Suprapubic skin (tissue), 4 donors: ENCODE measurements at regions not wholly inside any gene's neighbourhood (a gene's known extent, or its start where the extent isn't known, plus 50 kb on each side); places are given as distances from the start of the nearest gene placed in this dataset.

Experiments used
- DNase-seq, 2 donors: peaks; one replicate each; pipeline ENCODE4 v3.0.0-alpha.2; 2019; ENCODE audit warnings: low spot score in 2 of 2
- H3K27ac ChIP-seq: fragments of 200-600 bp; sonication (generic); one replicate; pipeline ENCODE4 v1.5.1; 2019
- H3K27me3 ChIP-seq: fragments of 200-600 bp; sonication (generic); one replicate; pipeline ENCODE4 v1.5.1; 2019
- H3K36me3 ChIP-seq: fragments of 200-600 bp; sonication (generic); one replicate; pipeline ENCODE4 v1.5.1; 2019
- H3K4me1 ChIP-seq: fragments of 200-600 bp; sonication (generic); one replicate; pipeline ENCODE4 v1.5.1; 2019
- H3K4me3 ChIP-seq: fragments of 200-600 bp; sonication (generic); one replicate; pipeline ENCODE4 v1.5.1; 2019; ENCODE audit warnings: mild to moderate bottlenecking
- H3K9me3 ChIP-seq: fragments of 200-600 bp; sonication (generic); one replicate; pipeline ENCODE4 v1.5.1; 2019
- EP300 ChIP-seq: sonication (generic); formaldehyde crosslinking; IDR thresholded peaks from one replicate; pipeline ENCODE4 v1.6.1; 2017; ENCODE audit warnings: antibody characterized with exemption
- POLR2A ChIP-seq, 2 donors: fragments of 450-650 bp; IDR thresholded peaks; one replicate each; pipeline ENCODE4 v1.6.1; 2017; ENCODE audit warnings: antibody characterized with exemption in 2 of 2, mild to moderate bottlenecking in 2 of 2, moderate library complexity in 2 of 2
- POLR2AphosphoS5 ChIP-seq, 3 donors: sonication (generic); formaldehyde crosslinking; IDR thresholded peaks; one replicate each; pipeline ENCODE4 v1.6.1; 2017; ENCODE audit warnings: antibody characterized with exemption in 3 of 3
- WGBS: methylation state at CpG from one replicate; pipeline ENCODE4 v1.1.5; 2018; 5-methylcytosine and 5-hydroxymethylcytosine counted together
- TF ChIP-seq, protein P1 (sequence below), 2 donors: fragments of 200-600 bp in 1 of 2; fragments of 450-650 bp in 1 of 2; sonication (generic) in 1 of 2; IDR thresholded peaks; one replicate each; pipeline ENCODE4 v1.5.1; 2016 to 2019; ENCODE audit warnings: antibody characterized with exemption in 2 of 2, mild to moderate bottlenecking in 1 of 2, moderate library complexity in 1 of 2

DNA sequence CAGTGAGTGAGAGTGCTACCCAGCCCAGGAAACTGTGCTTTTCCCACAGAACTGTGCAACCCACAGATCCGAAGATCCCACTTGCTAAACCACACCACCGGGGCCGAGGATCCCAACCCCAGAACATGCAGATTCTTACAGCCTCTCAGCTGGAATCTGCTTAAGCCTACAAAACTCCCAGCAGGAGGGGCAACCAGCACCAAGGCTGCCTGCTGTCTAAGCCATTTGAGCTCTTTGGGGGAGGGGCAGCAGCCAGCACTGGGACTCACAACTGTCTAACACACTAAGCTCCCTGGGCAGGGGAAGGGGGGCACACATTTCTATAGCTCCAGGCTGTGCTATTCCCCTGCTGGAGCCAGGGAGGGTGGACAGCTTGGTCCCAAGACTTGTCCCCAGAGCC is 529.9 kb downstream of the XPNPEP1 start:
- 50% methylated on average over 2 of the region's 3 CpGs for WGBS
- Histone ChIP-seq H3K4me3 (no peak overlapping the region), H3K9me3 (no peaks in the 10 kb centered on the region), H3K36me3 (no peaks in the 10 kb centered on the region), H3K27me3 (no peaks in the 10 kb centered on the region), H3K4me1 (no peaks in the 10 kb centered on the region), H3K27ac (no peak overlapping the region)
- TF ChIP-seq POLR2AphosphoS5 (IDR thresholded peaks at IDR 0.05), result no peak
- TF ChIP-seq EP300, result no peak
- TF ChIP-seq POLR2A (IDR thresholded peaks at IDR 0.05), result no peak
- TF ChIP-seq, protein P1, sequence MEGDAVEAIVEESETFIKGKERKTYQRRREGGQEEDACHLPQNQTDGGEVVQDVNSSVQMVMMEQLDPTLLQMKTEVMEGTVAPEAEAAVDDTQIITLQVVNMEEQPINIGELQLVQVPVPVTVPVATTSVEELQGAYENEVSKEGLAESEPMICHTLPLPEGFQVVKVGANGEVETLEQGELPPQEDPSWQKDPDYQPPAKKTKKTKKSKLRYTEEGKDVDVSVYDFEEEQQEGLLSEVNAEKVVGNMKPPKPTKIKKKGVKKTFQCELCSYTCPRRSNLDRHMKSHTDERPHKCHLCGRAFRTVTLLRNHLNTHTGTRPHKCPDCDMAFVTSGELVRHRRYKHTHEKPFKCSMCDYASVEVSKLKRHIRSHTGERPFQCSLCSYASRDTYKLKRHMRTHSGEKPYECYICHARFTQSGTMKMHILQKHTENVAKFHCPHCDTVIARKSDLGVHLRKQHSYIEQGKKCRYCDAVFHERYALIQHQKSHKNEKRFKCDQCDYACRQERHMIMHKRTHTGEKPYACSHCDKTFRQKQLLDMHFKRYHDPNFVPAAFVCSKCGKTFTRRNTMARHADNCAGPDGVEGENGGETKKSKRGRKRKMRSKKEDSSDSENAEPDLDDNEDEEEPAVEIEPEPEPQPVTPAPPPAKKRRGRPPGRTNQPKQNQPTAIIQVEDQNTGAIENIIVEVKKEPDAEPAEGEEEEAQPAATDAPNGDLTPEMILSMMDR (IDR thresholded peaks at IDR 0.05), result no peak
- no peak for DNase-seq

DNA sequence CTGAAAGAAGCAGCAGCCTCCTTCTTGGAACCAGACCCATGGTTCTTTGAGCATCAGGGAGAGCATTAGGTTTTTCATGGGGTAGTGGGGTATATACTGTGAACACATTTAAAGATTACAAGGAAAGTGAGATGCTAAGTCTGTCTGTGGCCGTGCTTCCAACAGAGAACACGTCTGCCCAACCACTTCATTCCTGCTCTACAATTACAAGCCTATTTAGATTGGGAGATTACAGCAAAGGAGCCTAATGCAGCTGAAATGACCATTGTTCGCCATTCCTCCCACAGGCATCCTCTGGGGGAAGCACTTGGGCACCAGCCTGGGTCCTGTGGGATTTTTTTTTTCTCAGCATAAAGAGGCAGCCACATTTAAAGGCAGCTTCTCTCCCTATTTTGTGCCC is 536.4 kb downstream of the XPNPEP1 start:
- TF ChIP-seq POLR2A (IDR thresholded peaks at IDR 0.05), result no peak
- no peak for TF ChIP-seq POLR2AphosphoS5 (IDR thresholded peaks at IDR 0.05)
- TF ChIP-seq, protein P1 (IDR thresholded peaks at IDR 0.05), result no peak
- TF ChIP-seq EP300, result no peak
- Histone ChIP-seq H3K27ac (no peak overlapping the region), H3K4me1 (no peaks in the 10 kb centered on the region), H3K4me3 (no peak overlapping the region), H3K9me3 (no peaks in the 10 kb centered on the region), H3K27me3 (no peaks in the 10 kb centered on the region), H3K36me3 (no peaks in the 10 kb centered on the region)
- no peak for DNase-seq
- WGBS, result 51% methylated on average over 3 of the region's 3 CpGs

DNA sequence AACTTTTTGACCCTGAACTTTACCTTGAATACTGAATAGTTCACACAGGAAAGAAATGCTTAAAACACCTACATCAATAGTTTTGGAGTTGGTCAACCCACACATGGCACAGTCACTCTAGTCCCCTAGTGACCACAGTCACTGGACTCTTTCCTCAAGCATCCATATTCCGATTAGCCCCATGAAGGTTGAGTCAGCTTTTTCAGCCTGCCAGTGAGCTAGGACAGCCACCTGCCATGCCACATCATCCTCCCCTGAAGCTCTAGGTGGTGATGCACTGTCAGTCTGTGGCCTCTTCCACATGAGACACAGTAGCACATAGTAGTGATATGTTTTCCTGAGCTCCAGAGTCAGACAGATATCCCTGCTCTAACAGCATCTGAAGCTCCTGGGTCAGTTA is 537.2 kb downstream of the XPNPEP1 start:
- Histone ChIP-seq H3K9me3 (no peaks in the 10 kb centered on the region), H3K4me3 (no peak overlapping the region), H3K27me3 (no peaks in the 10 kb centered on the region), H3K36me3 (no peaks in the 10 kb centered on the region), H3K27ac (no peak overlapping the region), H3K4me1 (no peaks in the 10 kb centered on the region)
- TF ChIP-seq, protein P1 (IDR thresholded peaks at IDR 0.05), result no peak
- no peak for TF ChIP-seq POLR2A (IDR thresholded peaks at IDR 0.05)
- TF ChIP-seq POLR2AphosphoS5 (IDR thresholded peaks at IDR 0.05), result no peak
- TF ChIP-seq EP300, result no peak
- WGBS, result 100% methylated on average over 1 of the region's 1 CpG
- no peak for DNase-seq

DNA sequence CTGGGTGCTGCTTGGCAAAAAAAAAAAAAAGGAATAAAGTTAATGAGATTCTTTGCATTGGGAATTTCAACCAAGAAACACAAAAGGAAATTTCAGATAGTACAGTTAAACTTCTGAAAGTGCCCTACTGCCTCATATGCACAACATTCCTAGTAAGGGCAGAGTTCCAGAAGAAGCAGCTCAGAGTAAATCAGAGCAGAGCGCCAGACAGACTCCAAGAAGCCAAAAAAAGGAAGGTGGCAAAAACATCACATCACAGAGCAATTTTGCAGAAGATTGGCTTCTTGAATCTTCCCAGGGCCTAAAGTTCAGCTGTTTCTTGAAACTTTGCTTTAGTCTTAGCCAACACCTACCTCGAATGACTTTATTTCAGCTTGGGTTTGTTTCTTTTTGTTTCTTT is 544.1 kb downstream of the XPNPEP1 start:
- TF ChIP-seq EP300 (no peak), POLR2AphosphoS5 (IDR thresholded peaks at IDR 0.05) (no peak), POLR2A (IDR thresholded peaks at IDR 0.05) (no peak)
- TF ChIP-seq, protein P1 (IDR thresholded peaks at IDR 0.05), result no peak
- Histone ChIP-seq H3K27ac (no peak overlapping the region), H3K4me1 (no peaks in the 10 kb centered on the region), H3K36me3 (no peaks in the 10 kb centered on the region), H3K4me3 (no peak overlapping the region), H3K27me3 (no peaks in the 10 kb centered on the region), H3K9me3 (no peaks in the 10 kb centered on the region)
- WGBS, result 48% methylated on average over 2 of the region's 2 CpGs
- no peak for DNase-seq

DNA sequence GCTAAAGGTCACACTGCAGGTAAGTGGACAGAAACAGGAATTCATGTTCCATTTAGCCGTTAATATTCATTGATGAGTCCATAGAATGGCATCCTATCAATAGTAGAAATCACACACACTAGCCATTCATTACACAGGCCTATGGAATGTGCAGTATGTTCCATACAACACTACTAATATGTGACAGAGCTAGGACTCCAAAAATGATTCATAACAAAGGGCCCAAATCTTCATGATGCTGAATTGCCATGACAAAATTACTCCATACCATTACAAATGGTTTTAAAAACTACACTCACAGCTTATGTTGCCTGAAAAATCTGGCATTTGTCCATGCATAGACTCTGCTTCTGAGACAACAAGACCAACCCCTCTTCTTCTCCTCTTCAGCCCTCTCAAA is 549.1 kb downstream of the XPNPEP1 start:
- H3K36me3 ChIP-seq, result no peaks in the 10 kb centered on the region
- H3K9me3 ChIP-seq, result no peaks in the 10 kb centered on the region
- TF ChIP-seq EP300, result no peak
- no peak for TF ChIP-seq POLR2AphosphoS5 (IDR thresholded peaks at IDR 0.05)
- TF ChIP-seq POLR2A (IDR thresholded peaks at IDR 0.05), result no peak
- TF ChIP-seq, protein P1 (IDR thresholded peaks at IDR 0.05), result no peak
- no peaks in the 10 kb centered on the region for H3K27me3 ChIP-seq
- no peak overlapping the region for H3K27ac ChIP-seq
- no peak overlapping the region for H3K4me3 ChIP-seq
- H3K4me1 ChIP-seq, result no peaks in the 10 kb centered on the region
- no peak for DNase-seq
- WGBS, result 81% methylated on average over 1 of the region's 1 CpG
